Endodermal cell (in vitro differentiated cells): ENCODE measurements at regions not wholly inside any gene's neighbourhood (a gene's known extent, or its start where the extent isn't known, plus 50 kb on each side); places are given as distances from the start of the nearest gene placed in this dataset.
"Not testable (repeated sequence)": the region's sequence is repeated elsewhere in the genome, so short reads cannot be mapped to it uniquely, and the experiment has no call there.

Experiments
- DNase-seq: peaks from one replicate; pipeline ENCODE4 v3.0.0-alpha.2; 2017
- H3K27ac ChIP-seq: 2 replicates; pipeline ENCODE4 v1.5.1; 2013; ENCODE audit warnings: mild to moderate bottlenecking, low read depth, low read length, moderate library complexity
- H3K27me3 ChIP-seq: 2 replicates; pipeline ENCODE4 v1.6.1; 2013; ENCODE audit warnings: mild to moderate bottlenecking, low read length, moderate library complexity; ENCODE audit not compliant: insufficient read depth, control insufficient read depth, poor library complexity, severe bottlenecking
- H3K36me3 ChIP-seq: 2 replicates; pipeline ENCODE4 v1.7.0; 2013; ENCODE audit warnings: mild to moderate bottlenecking, low read length, moderate library complexity; ENCODE audit not compliant: control insufficient read depth, insufficient read depth
- H3K4me1 ChIP-seq: one replicate; pipeline ENCODE4 v1.7.0; 2013; ENCODE audit warnings: low read length; ENCODE audit not compliant: control insufficient read depth, insufficient read depth
- H3K4me3 ChIP-seq: 2 replicates; pipeline ENCODE4 v1.5.1; 2013; ENCODE audit warnings: mild to moderate bottlenecking, low read length, moderate library complexity
- H3K9ac ChIP-seq: 2 replicates; pipeline ENCODE4 v1.6.1; 2013; ENCODE audit warnings: mild to moderate bottlenecking, low read length, moderate library complexity; ENCODE audit not compliant: poor library complexity, severe bottlenecking; ENCODE audit errors: extremely low read depth
- H3K9me3 ChIP-seq: 2 replicates; pipeline ENCODE4 v1.6.1; 2013; ENCODE audit warnings: mild to moderate bottlenecking, low read length, moderate library complexity; ENCODE audit not compliant: control insufficient read depth
- H3K27ac Mint-ChIP-seq: 2 replicates; pipeline ENCODE4 v1.8.0; 2020; ENCODE audit warnings: mixed read lengths
- H3K27me3 Mint-ChIP-seq: 2 replicates; pipeline ENCODE4 v1.8.0; 2021; ENCODE audit warnings: mild to moderate bottlenecking, mixed read lengths; ENCODE audit not compliant: insufficient read depth
- H3K36me3 Mint-ChIP-seq: 2 replicates; pipeline ENCODE4 v1.8.0; 2020; ENCODE audit warnings: low read depth, mixed read lengths
- H3K4me1 Mint-ChIP-seq: 2 replicates; pipeline ENCODE4 v1.8.0; 2020; ENCODE audit warnings: mixed read lengths
- H3K4me3 Mint-ChIP-seq: 2 replicates; pipeline ENCODE4 v1.8.0; 2020; ENCODE audit warnings: mild to moderate bottlenecking, moderate library complexity, mixed read lengths
- H3K9me3 Mint-ChIP-seq: 2 replicates; pipeline ENCODE4 v1.8.0; 2020; ENCODE audit warnings: mild to moderate bottlenecking, mixed read lengths
- WGBS, 2 experiments: methylation state at CpG; one replicate each; pipeline versions ENCODE4 v1.1.5 to v1.1.7; 2013; ENCODE audit warnings: missing lambda C conversion rate in 2 of 2, mixed read lengths in 1 of 2; ENCODE audit not compliant: insufficient coverage in 1 of 2, insufficient read length in 1 of 2; 5-methylcytosine and 5-hydroxymethylcytosine counted together
- TF ChIP-seq, protein P1 (sequence below): fragments of 200-600 bp; sonication (generic); conservative IDR thresholded peaks from 2 replicates; pipeline ENCODE4 v1.5.0; 2021; ENCODE audit warnings: antibody characterized with exemption, mild to moderate bottlenecking

DNA sequence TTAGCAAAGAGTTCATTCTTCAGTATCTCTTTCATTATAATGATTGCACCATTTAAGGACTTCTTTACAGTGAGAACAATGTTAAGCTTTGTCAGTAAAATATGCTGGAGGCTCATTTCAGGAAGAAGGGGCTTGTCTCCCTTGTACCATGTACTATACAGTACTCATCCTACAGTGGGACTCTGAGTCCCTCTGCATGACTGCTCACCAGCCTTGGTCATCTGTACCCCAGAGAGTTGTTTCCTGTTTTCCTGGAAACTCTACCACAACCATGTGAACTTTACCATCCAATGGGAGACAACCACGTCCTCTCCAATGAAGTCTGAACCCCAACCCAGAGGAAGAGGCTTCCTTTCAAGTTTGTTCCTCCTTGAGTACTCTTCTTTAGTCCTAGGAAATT lies 1171.1 kb upstream of the CRIM1 start:
- Histone ChIP-seq H3K27ac (no peak overlapping the region), H3K36me3 (no peaks in the 10 kb centered on the region), H3K27me3 (no peaks in the 10 kb centered on the region), H3K4me1 (peaks cover 4% of the 10 kb centered on the region), H3K9ac (no peak overlapping the region), H3K9me3 (peaks cover 10% of the 10 kb centered on the region), H3K4me3 (no peak overlapping the region)
- Mint-ChIP-seq H3K27ac (no peak overlapping the region), H3K4me3 (no peak overlapping the region), H3K36me3 (no peaks in the 10 kb centered on the region), H3K9me3 (peaks cover 5% of the 10 kb centered on the region), H3K4me1 (peaks cover 11% of the 10 kb centered on the region), H3K27me3 (peaks cover 3% of the 10 kb centered on the region)
- no peak for DNase-seq
- WGBS, 2 experiments: 100% methylated on average over 1 of the region's 1 CpG; no CpG with 5 or more reads in 1 of the 2 experiments
- TF ChIP-seq, protein P1, sequence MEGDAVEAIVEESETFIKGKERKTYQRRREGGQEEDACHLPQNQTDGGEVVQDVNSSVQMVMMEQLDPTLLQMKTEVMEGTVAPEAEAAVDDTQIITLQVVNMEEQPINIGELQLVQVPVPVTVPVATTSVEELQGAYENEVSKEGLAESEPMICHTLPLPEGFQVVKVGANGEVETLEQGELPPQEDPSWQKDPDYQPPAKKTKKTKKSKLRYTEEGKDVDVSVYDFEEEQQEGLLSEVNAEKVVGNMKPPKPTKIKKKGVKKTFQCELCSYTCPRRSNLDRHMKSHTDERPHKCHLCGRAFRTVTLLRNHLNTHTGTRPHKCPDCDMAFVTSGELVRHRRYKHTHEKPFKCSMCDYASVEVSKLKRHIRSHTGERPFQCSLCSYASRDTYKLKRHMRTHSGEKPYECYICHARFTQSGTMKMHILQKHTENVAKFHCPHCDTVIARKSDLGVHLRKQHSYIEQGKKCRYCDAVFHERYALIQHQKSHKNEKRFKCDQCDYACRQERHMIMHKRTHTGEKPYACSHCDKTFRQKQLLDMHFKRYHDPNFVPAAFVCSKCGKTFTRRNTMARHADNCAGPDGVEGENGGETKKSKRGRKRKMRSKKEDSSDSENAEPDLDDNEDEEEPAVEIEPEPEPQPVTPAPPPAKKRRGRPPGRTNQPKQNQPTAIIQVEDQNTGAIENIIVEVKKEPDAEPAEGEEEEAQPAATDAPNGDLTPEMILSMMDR: no peak

DNA sequence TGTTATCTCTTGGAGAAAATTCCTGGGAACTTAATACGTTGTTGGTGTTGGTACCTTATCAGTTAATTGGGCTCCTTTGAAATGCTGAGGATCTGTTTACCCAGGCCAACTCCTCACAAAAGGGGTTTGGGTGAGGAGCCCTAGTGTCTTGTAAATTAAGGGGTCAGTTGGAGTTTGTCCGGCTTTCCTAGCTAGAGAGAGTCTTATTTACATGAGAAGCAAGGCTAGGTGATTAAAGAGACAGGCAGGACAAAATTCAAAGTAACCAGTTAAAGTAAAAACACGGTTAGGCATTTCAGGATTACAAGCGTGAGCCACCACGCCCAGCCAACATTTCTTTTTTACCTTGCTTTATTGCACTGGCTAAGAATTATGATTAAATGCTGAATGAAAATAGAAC lies 1178.9 kb upstream of the CRIM1 start:
- Mint-ChIP-seq H3K27me3 (peaks cover 28% of the 10 kb centered on the region), H3K27ac (peak overlapping the region; percentile 4), H3K4me1 (peaks cover 23% of the 10 kb centered on the region)
- peak; percentile 82 for DNase-seq
- H3K4me1 ChIP-seq, H3K27ac ChIP-seq, H3K27me3 ChIP-seq, H3K9me3 ChIP-seq, H3K4me3 Mint-ChIP-seq, H3K36me3 Mint-ChIP-seq, H3K36me3 ChIP-seq, H3K4me3 ChIP-seq, H3K9ac ChIP-seq, H3K9me3 Mint-ChIP-seq: not testable (repeated sequence)
- 4 to 10% methylated on average over 2 to 5 of the region's 5 CpGs for WGBS, 2 experiments

DNA sequence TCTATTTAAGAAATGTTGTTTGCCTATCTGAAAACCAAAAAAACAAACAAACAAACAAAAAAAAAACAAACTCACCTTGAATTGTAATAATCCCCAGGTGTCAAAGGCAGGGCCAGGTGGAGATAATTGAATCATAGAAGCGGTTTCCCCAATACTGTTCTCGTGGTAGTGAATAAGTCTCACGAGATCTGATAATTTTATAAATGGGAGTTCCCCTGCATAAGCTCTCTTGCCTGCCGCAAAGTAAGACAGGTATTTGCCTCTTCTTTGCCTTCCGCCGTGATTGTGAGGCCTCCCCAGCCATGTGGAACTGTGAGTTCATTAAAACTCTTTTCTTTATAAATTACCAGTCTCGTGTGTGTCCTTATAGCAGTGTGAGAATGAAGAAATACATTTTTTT lies 1180.7 kb upstream of the CRIM1 start:
- Histone ChIP-seq H3K9me3 (no peaks in the 10 kb centered on the region), H3K36me3 (no peaks in the 10 kb centered on the region), H3K9ac (no peak overlapping the region), H3K27ac (no peak overlapping the region), H3K27me3 (no peaks in the 10 kb centered on the region), H3K4me3 (no peak overlapping the region), H3K4me1 (no peaks in the 10 kb centered on the region)
- 91 to 97% methylated on average over 6 of the region's 7 CpGs for WGBS, 2 experiments
- no peak overlapping the region for H3K4me3 Mint-ChIP-seq
- TF ChIP-seq, protein P1: no peak
- H3K4me1 Mint-ChIP-seq: peaks cover 29% of the 10 kb centered on the region
- H3K27me3 Mint-ChIP-seq: peaks cover 25% of the 10 kb centered on the region
- peaks cover 5% of the 10 kb centered on the region for H3K9me3 Mint-ChIP-seq
- H3K36me3 Mint-ChIP-seq: peaks cover 4% of the 10 kb centered on the region
- H3K27ac Mint-ChIP-seq: no peak overlapping the region
- no peak for DNase-seq

DNA sequence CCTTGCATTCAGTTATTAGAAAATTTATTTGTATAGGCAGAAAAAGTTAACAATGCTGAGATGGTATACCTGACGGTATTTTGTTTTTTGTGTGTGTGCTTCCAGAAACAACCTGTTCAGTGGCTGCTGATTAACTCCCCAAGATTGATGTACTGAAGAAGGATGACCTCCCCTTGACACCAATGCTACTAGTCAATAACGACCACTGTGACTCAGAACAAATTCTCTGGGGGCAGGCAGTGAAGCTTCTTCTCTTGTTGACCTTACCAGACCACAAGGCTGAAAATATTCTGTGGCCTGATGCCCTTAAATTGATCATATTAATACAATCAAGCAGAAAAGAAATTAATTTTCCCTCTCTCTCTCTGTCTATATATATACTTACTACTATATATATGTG lies 1182.9 kb upstream of the CRIM1 start:
- Mint-ChIP-seq H3K27ac (no peak overlapping the region), H3K9me3 (peaks cover 5% of the 10 kb centered on the region), H3K4me3 (no peak overlapping the region), H3K36me3 (peaks cover 4% of the 10 kb centered on the region), H3K4me1 (peaks cover 22% of the 10 kb centered on the region), H3K27me3 (peaks cover 21% of the 10 kb centered on the region)
- no peaks in the 10 kb centered on the region for H3K9me3 ChIP-seq
- WGBS, 2 experiments: 83 to 85% methylated on average over 2 of the region's 2 CpGs
- TF ChIP-seq, protein P1: no peak
- no peaks in the 10 kb centered on the region for H3K36me3 ChIP-seq
- no peak overlapping the region for H3K9ac ChIP-seq
- no peaks in the 10 kb centered on the region for H3K27me3 ChIP-seq
- no peak for DNase-seq
- H3K27ac ChIP-seq: no peak overlapping the region
- H3K4me3 ChIP-seq: no peak overlapping the region
- H3K4me1 ChIP-seq: no peaks in the 10 kb centered on the region
